ENCODE measurements at regions not wholly inside any gene's neighbourhood (a gene's known extent, or its start where the extent isn't known, plus 50 kb on each side); places are given as distances from the start of the nearest gene placed in this dataset.

DNA sequence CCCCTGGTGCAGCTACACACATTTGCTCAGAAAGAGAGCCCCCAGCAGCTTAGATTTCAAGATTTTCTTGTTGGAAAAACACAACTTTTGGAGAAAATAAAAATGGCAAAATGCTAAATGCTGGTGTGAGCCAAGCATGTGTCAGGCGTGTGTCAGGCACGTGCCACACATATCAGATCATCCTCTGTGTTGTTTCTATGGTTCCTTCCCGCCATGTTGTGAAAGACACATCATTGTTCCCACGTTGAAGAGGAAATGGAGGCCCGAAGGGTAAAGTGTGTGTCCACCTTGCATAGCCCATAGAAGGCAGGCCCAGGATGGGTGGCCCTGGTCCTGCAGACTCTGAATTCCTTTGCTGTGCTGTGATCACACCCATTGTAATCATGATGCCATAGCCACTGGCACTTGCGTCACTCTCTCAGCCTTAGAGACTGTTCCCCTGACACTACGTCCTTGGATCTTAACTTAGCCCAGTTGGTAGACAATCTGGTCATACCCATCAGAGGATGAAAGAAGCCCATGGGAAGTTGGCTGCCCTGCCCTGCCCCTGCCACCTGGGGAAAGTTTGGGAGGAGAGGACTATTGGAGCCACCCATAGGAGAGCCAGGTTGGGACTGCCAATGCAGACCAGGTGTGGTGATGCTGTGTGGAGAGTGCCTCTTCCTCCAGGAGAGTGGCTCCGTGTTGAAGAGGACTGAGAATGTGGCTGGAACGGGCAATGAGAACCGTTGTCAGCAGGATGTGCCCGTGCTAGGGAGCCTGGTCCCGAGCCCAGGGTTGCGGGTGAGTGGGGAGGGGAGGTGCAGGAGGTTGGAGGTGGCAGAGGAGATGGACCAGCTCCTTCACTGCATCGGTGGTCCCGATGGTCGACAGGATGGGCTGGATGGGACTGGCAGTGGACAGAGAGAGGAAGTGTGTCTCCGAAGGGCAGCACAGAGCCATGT lies 65.6 kb upstream of the IGFBP3 start:
- intact Hi-C loops (cut with micrococcal nuclease): no loop called here
- no TSS peak for BruUV-seq (replicated peaks)
- peaks cover 0 to 12% of the 10 kb centered on the region in 2 experiments; a peak in 1 of 4 replicates for H3K4me1 ChIP-seq (ENCODE audit: control insufficient read depth in 1 of 2, insufficient read depth in 2 of 2, low read length in 2 of 2)
- H4K20me1 ChIP-seq (ENCODE audit: insufficient read depth): no peaks in the 10 kb centered on the region
- no peaks in the 10 kb centered on the region; a peak in 1 of 4 replicates for H3K9me3 ChIP-seq (ENCODE audit: control insufficient read depth in 1 of 2, insufficient read depth in 1 of 2, low read depth in 1 of 2, low read length in 2 of 2)
- no peaks in the 10 kb centered on the region for H3K79me2 ChIP-seq (ENCODE audit: insufficient read depth, low read length)
- no peak overlapping the region for H3K4me2 ChIP-seq (ENCODE audit: low read length)
- ChIA-PET RAD21 (ENCODE audit: low non-redundant PET in 1 of 2, low total read pairs in 2 of 2, uncharacterized antibody in 2 of 2, unreplicated experiment in 2 of 2) (no interaction called here), CTCF (no interaction called here), POLR2A (no interaction called here)
- no peak for TF ChIP-seq EZH2phosphoT487 (IDR thresholded peaks at IDR 0.05; ENCODE audit: borderline replicate concordance)
- no peak for TF ChIP-seq ZBTB33 (IDR thresholded peaks at IDR 0.05; ENCODE audit: extremely low read depth, insufficient replicate concordance, low read length)
- no peak for TF ChIP-seq POLR2AphosphoS5 (IDR thresholded peaks at IDR 0.05; ENCODE audit: low read depth, low read length)
- no peak for TF ChIP-seq TCF7L2 (IDR thresholded peaks at IDR 0.05; ENCODE audit: borderline replicate concordance, extremely low read depth, insufficient read depth, insufficient read length)
- TF ChIP-seq ELF1 (IDR thresholded peaks at IDR 0.05; ENCODE audit: borderline replicate concordance, low read depth): no peak
- no peak for TF ChIP-seq CTCF (IDR thresholded peaks at IDR 0.05 in 2 of 3, conservative IDR thresholded peaks at IDR 0.05 in 1 of 3; ENCODE audit: borderline replicate concordance in 1 of 3, insufficient read depth in 1 of 3, low read depth in 2 of 3, low read length in 2 of 3)
- TF ChIP-seq SP1 (IDR thresholded peaks at IDR 0.05; ENCODE audit: low read depth): no peak
- TF ChIP-seq ZNF274 (IDR thresholded peaks at IDR 0.05; ENCODE audit: low read depth, low read length): no peak
- TF ChIP-seq SRF (IDR thresholded peaks at IDR 0.05; ENCODE audit: low read depth): no peak
- TF ChIP-seq RAD21 (IDR thresholded peaks at IDR 0.05; ENCODE audit: low read depth): no peak
- no peak for TF ChIP-seq MAX (IDR thresholded peaks at IDR 0.05)
- no peak for TF ChIP-seq POLR2A (IDR thresholded peaks at IDR 0.05; ENCODE audit: borderline replicate concordance, extremely low read depth, insufficient read depth, insufficient read length)
- TF ChIP-seq ZFX (IDR thresholded peaks at IDR 0.05): no peak
- TF ChIP-seq REST (IDR thresholded peaks at IDR 0.05; ENCODE audit: low read depth): no peak
- no peak for TF ChIP-seq CBX3 (IDR thresholded peaks at IDR 0.05; ENCODE audit: low read depth)
- TF ChIP-seq SIN3A (IDR thresholded peaks at IDR 0.05; ENCODE audit: low read depth): no peak
- no peak for TF ChIP-seq CEBPB (IDR thresholded peaks at IDR 0.05; ENCODE audit: low read depth)
- no peak for TF ChIP-seq JUND (IDR thresholded peaks at IDR 0.05)
- DNase-seq (ENCODE audit: low read depth, low spot score): no peak
- H3K9me2 ChIP-seq (ENCODE audit: insufficient read depth): no peaks in the 10 kb centered on the region
- no peak overlapping the region for H3K4me3 ChIP-seq (replicated peaks in 1 of 2; ENCODE audit: low read depth in 1 of 2, low read length in 2 of 2)
- no peaks in the 10 kb centered on the region for H3K27me3 ChIP-seq (ENCODE audit: insufficient read depth, low read length)
- ATAC-seq: no peak
- no peak overlapping the region for H3K9ac ChIP-seq (ENCODE audit: low read length)
- no peaks in the 10 kb centered on the region for H3K36me3 ChIP-seq (ENCODE audit: control insufficient read depth in 1 of 2, insufficient read depth in 2 of 2, low read length in 2 of 2)
- H3K27ac ChIP-seq (ENCODE audit: low read depth, low read length): no peak overlapping the region
- no peak overlapping the region for H2AFZ ChIP-seq (ENCODE audit: low read depth, low read length, poor library complexity, severe bottlenecking)
